ENCODE measurements at regions not wholly inside any gene's neighbourhood (a gene's known extent, or its start where the extent isn't known, plus 50 kb on each side); places are given as distances from the start of the nearest gene placed in this dataset.

DNA sequence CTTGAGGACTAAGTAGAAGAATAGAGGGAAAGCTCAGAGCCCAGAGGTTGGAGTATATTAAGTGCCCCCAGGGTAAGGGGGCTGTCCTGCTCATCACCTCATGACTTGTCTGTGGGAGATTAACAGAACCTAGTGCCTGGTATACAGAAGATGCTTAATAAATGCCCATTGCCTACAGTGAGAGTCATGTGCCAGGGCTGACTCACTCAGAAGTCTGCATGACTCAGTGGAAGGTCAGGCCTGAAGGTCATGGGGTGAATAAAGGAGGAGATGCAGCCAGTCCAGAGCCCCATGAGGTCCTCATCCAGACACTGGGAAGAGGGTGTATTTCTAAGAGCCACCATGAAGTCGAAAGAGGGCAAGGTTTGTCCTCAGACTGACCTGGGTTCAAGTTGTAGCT, 62.5 kb upstream of the TLE3 start:
- Histone ChIP-seq H3K36me3 (ENCODE audit: control insufficient read depth in 2 of 2, insufficient read depth in 2 of 2, low read length in 1 of 2) (no peaks in the 10 kb centered on the region), H3K4me1 (ENCODE audit: control insufficient read depth, insufficient read depth, low read length) (no peaks in the 10 kb centered on the region), H4K20me1 (ENCODE audit: control insufficient read depth, insufficient read depth) (no peaks in the 10 kb centered on the region), H3K9ac (ENCODE audit: control insufficient read depth, insufficient read depth, low read length) (no peak overlapping the region), H3K27me3 (replicated peaks in 1 of 2; ENCODE audit: control insufficient read depth in 2 of 2, insufficient read depth in 2 of 2, low read length in 1 of 2) (peaks cover 2 to 7% of the 10 kb centered on the region in 2 experiments; a peak in 3 of 4 replicates), H3K79me2 (ENCODE audit: control insufficient read depth, insufficient read depth, low read length) (no peaks in the 10 kb centered on the region), H2AFZ (ENCODE audit: control insufficient read depth, low read depth, low read length) (no peak overlapping the region), H3K4me2 (ENCODE audit: control insufficient read depth, insufficient read depth) (no peak overlapping the region), H3K9me3 (replicated peaks; ENCODE audit: control insufficient read depth, insufficient read depth, low read length) (peaks cover 2% of the 10 kb centered on the region; the same call in 1 of the 3 replicates), H3K4me3 (no peak overlapping the region), H3K27ac (ENCODE audit: control insufficient read depth, insufficient read depth) (no peak overlapping the region)
- CTCF ChIA-PET: no interaction called here
- intact Hi-C loops (cut with micrococcal nuclease; ENCODE audit: unreplicated experiment): no loop called here
- FAIRE-seq (no peak), ATAC-seq (no peak), DNase-seq (ENCODE audit: low read depth, low spot score) (no peak)
- in situ Hi-C loops (cut with MboI): no loop called here
- TF ChIP-seq GATAD2B (conservative IDR thresholded peaks at IDR 0.05; ENCODE audit: low read depth) (no peak), SREBF1 (IDR thresholded peaks at IDR 0.05; ENCODE audit: low read length) (no peak), TARDBP (IDR thresholded peaks at IDR 0.05; ENCODE audit: borderline replicate concordance) (no peak), REST (IDR thresholded peaks at IDR 0.05; ENCODE audit: low read depth, low read length) (no peak), EZH2 (IDR thresholded peaks at IDR 0.05; ENCODE audit: borderline replicate concordance, control insufficient read depth, low read depth, low read length) (no peak), NKRF (conservative IDR thresholded peaks at IDR 0.05) (no peak), ZBED1 (IDR thresholded peaks at IDR 0.05; ENCODE audit: borderline replicate concordance) (no peak), DPF2 (IDR thresholded peaks at IDR 0.05) (no peak), ETV6 (conservative IDR thresholded peaks at IDR 0.05 in 1 of 2, IDR thresholded peaks at IDR 0.05 in 1 of 2; ENCODE audit: borderline replicate concordance in 1 of 2, low read depth in 1 of 2) (no peak), MEF2A (IDR thresholded peaks at IDR 0.05; ENCODE audit: insufficient read depth, low read depth, low read length) (no peak)
- TF ChIP-seq, protein P1, sequence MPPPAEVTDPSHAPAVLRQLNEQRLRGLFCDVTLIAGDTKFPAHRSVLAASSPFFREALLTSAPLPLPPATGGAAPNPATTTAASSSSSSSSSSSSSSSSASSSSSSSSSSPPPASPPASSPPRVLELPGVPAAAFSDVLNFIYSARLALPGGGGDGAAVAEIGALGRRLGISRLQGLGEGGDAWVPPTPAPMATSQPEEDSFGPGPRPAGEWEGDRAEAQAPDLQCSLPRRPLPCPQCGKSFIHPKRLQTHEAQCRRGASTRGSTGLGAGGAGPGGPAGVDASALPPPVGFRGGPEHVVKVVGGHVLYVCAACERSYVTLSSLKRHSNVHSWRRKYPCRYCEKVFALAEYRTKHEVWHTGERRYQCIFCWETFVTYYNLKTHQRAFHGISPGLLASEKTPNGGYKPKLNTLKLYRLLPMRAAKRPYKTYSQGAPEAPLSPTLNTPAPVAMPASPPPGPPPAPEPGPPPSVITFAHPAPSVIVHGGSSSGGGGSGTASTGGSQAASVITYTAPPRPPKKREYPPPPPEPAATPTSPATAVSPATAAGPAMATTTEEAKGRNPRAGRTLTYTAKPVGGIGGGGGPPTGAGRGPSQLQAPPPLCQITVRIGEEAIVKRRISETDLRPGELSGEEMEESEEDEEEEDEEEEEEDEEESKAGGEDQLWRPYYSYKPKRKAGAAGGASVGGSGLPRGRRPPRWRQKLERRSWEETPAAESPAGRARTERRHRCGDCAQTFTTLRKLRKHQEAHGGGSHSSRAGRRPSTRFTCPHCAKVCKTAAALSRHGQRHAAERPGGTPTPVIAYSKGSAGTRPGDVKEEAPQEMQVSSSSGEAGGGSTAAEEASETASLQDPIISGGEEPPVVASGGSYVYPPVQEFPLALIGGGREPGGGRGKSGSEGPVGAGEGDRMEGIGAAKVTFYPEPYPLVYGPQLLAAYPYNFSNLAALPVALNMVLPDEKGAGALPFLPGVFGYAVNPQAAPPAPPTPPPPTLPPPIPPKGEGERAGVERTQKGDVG (CRISPR knock-in tag; IDR thresholded peaks at IDR 0.05): no peak
- TF ChIP-seq, protein P2, sequence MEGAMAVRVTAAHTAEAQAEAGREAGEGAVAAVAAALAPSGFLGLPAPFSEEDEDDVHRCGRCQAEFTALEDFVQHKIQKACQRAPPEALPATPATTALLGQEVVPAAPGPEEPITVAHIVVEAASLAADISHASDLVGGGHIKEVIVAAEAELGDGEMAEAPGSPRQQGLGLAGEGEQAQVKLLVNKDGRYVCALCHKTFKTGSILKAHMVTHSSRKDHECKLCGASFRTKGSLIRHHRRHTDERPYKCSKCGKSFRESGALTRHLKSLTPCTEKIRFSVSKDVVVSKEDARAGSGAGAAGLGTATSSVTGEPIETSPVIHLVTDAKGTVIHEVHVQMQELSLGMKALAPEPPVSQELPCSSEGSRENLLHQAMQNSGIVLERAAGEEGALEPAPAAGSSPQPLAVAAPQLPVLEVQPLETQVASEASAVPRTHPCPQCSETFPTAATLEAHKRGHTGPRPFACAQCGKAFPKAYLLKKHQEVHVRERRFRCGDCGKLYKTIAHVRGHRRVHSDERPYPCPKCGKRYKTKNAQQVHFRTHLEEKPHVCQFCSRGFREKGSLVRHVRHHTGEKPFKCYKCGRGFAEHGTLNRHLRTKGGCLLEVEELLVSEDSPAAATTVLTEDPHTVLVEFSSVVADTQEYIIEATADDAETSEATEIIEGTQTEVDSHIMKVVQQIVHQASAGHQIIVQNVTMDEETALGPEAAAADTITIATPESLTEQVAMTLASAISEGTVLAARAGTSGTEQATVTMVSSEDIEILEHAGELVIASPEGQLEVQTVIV (IDR thresholded peaks at IDR 0.05; ENCODE audit: borderline replicate concordance, partially characterized antibody): no peak
- POLR2A ChIA-PET: interaction anchor here (0.6 to 1.5 kb wide), 2 partner anchors 16 to 72 kb away, joined by 3 to 6 read pairs; no protein-coding TSS in a partner anchor
- BruUV-seq (replicated peaks): no TSS peak
- WGBS (ENCODE audit: insufficient coverage, insufficient replicate concordance, low lambda C conversion rate, missing lambda C conversion rate): 0% methylated on average over 1 of the region's 1 CpG
- RAD21 ChIA-PET (ENCODE audit: unreplicated experiment): no interaction called here
- SMC1A ChIA-PET (ENCODE audit: uncharacterized antibody, unreplicated experiment): interaction anchor here (1.1 to 1.2 kb wide), 2 partner anchors 19 to 36 kb away, joined by 4 read pairs; no protein-coding TSS in a partner anchor
